Activated naive CD4-positive, alpha-beta T cell treated with Interleukin-2 at 50 U/mL for 16 hours (primary cell): ENCODE measurements at regions not wholly inside any gene's neighbourhood (a gene's known extent, or its start where the extent isn't known, plus 50 kb on each side); places are given as distances from the start of the nearest gene placed in this dataset.
"Not testable (repeated sequence)": the region's sequence is repeated elsewhere in the genome, so short reads cannot be mapped to it uniquely, and the experiment has no call there.

Source experiments
- DNase-seq: peaks from one replicate; pipeline ENCODE4 v3.0.0-alpha.2; 2020

DNA sequence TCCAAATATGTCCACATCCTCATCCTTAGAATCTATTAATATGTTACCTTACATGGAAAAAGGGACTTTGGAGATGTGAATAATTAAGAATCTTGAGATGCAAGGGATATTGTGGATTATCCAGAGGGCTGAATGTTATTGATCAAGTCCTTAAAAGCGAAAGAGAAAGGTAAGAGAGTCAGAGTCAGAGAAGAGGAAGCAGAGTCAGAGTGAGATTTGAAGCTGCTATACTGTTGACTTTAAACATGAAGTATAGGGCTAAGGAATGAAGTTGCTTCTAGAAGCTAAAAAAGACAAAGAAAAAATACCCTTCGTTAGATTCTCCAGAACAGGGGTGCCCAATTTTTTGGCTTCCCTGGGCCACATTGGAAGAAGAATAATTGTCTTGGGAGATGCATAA lies 627.2 kb upstream of the SLITRK6 start:
- DNase-seq, result no peak

DNA sequence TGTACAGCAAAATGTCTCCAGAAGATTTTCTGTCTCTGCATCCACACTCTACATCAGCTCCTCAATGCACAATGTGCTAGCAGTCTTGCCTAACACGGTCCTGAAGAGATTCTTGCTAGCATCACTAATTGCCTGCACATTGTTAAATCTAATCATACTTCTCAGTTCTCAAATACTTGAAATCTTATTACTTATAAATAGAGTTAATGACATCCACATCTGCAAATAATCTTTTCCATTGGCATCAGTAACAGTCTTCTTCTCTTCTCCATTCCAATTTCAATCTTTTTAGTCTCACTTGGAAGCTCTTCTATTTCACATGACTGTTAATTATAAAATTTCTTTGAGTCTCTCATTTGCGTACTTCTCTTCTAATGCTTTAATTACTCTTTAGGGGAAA lies 630.5 kb upstream of the SLITRK6 start:
- no peak for DNase-seq

DNA sequence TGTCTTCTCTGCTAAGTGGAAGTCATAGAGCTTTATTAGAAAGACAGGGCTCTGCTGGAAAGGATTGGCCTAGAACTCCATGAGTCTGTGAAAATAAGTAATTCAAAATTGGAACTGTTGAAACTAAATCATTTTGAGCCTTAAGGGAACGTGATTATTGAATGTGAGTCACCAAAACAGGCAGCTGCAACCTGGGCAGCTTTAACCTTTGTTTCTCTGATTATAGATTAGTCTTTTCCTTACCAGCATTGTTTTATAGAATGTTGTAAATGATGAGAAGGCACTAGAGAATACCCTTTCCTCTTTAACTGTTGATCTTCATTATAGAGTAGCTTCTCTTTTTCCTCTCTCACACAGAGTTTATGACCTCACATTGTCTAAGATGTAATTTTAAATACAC lies 638.8 kb upstream of the SLITRK6 start:
- no peak for DNase-seq

DNA sequence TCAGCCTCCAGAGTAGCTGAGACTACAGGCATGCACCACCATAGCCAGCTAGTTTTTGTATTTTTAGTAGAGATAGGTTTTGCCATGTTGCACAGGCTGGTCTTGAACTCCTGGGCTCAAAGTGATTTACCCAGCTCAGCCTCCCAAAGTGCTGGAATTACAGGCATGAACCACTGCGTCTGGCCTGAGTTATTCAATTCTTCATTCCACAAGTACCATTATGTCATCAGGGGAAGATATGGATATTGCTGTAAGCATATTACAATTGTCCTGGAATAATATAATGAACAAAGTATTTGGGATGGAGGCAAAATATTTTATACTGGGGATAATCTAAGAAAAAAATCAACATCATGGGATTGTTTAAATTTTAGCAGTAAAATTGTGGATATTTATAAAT lies 646.0 kb upstream of the SLITRK6 start:
- no peak for DNase-seq

DNA sequence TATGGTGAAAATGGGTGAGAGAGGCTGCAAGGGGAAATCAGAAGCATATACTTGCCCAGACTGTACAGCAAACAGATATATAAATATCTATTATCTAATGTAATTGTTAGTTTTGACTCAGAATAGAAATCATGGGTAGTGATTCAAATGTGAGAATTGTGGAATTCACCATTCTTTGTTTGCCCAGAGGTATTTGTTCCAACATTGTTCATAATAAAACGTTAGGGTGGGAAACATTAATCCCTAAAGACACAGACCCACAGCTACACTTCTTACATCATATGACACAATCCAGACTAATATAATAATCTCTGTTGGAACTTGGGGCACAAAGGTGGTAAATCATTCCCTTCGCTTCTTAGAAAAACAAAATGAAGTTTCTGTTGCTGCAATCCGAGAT lies 646.5 kb upstream of the SLITRK6 start:
- DNase-seq, result no peak

DNA sequence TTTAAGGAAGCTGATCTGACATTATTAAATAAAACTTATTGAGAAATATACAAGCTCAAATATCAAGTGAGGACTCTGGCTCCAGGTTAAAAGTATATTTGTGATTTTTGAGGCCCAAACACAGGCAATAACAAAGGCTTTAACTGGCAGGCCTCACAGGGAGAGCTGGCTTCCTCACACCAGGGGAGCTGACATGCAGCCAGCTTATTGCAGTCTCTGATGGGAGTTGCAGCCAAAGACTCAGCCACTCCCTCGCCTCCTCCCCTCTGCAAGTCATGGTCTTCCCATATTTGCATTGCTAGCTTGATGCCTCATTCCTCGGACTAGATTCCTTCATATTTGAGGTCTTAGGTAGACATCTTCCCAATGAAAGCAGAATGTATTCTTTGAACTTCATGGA lies 647.1 kb upstream of the SLITRK6 start:
- no peak for DNase-seq

DNA sequence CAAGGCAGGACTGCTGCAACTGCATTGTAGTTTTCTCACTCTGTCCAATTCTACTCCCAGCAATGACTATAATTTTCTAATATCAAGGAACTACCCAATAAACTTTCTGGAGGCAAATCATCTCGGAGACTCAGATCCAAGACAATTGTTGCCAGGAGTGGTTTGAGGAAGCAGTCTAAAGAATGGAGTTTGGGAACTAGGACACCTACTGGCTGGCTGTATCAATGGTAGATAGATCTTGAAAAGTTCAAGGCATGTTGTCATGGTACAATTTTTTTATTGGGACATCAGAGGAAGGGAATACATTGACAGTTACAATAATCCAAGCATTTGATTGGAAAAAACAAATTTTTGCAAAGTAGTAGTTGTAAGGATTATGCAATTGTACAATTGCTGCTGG lies 648.3 kb upstream of the SLITRK6 start:
- no peak for DNase-seq

DNA sequence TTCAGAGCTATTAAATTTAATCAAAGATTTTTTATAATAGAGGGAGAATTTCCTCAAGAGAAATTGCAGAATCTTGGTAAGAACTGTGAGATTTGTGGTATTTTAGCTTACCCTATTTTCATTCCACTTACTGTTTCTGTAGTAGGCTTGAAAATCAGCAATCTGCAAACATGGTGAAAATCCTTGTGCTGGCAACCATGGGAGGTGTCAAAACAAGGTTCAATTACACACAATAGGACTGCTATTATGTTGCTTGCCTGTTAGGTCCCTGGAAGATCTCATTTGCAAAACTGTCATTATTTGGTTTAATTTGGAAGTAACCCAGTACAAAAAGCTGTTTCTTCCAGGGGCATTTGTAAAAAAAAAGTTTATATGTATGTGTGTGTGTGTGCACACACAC lies 662.8 kb upstream of the SLITRK6 start:
- no peak for DNase-seq

DNA sequence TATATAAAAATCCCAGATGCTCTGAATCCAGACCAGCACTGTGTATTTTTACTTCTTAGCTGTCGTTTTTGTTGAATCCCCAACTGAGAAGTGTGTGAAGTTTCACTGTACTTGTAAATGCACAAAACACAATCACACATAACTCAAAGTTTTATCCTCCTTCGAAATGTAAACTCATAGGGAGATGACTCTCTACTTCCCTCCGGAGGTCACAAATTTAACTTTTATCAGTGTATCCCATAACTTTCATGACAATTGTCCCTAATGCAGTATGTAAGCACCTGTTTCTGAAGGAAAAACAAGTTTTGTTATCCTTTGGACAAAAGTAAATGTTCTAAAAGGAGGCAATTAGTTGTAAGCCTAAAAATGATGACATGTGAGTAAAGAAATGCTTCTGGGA lies 665.0 kb upstream of the SLITRK6 start:
- DNase-seq, result no peak

DNA sequence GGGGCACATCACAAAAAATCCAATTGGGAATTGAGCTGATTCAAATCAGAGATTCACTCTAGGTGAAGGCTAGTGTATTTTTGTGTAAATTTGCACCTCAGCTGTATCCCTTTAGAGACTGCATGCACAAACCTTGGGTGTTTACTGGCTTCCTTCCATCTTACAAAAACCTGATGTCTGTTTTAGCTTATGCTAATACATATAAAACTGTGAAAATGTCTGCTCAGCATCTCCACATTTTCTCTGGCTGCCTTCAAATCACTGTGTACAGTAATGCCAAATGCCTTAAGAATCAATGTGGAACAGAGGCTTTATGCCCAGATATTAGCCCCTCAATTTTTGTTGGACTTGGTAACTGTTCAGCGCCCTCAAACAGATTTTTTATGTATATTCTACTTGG lies 675.8 kb upstream of the SLITRK6 start:
- no peak for DNase-seq

DNA sequence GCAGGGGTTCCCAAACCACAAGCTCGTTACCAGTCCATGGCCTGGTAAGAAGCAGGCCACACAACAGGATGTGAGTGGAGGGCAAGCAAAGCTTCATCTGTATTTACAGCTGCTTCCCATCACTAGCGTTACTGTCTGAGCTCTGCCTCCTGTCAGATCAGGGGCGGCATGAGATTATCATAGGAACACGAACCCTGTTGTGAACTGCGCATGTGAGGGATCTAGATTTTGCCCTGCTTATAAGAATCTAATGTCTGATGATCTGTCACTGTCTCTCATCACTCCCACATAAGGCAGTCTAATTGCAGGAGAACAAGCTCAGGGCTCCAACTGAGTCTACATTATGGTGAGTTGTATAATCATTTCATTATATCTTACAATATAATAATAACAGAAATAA lies 677.4 kb upstream of the SLITRK6 start:
- DNase-seq, result no peak

DNA sequence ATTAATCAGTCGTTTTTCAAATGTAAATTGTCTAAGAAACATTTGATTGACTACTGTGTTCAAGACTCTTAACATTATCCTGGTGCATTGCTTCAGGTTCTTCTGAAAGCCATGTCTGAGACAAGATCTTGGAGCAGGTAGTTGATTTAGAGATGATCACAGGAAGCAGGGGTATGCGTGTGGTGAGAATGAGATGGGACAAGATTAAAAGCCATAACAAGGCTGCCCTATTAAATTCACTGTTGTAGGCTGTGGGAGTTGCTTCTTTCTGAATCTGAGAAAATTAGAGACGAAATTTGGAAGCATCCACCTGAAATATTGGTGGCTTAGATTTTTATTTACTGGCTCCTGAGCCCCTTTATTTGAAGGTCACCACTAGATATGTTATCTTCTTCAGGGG lies 687.4 kb upstream of the SLITRK6 start:
- no peak for DNase-seq

DNA sequence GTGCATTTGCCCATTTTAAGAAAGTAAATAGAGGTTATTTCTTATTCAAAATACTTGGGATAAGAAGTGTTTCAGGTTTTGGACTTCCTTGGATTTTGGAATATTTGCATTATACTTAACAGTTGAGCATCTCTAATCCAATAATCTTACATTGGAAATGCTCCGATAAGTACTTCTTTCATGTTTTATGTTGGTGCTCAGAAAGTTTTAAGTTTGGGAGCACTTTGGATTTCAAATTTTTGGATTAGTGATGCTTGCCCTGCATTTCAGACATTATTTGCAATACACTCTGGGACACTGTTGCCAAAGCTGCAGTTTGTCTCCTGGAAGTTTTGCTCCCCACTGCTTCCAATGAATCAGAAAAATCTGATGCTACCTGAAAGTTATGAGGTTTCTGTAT lies 691.9 kb upstream of the SLITRK6 start:
- DNase-seq, result no peak

DNA sequence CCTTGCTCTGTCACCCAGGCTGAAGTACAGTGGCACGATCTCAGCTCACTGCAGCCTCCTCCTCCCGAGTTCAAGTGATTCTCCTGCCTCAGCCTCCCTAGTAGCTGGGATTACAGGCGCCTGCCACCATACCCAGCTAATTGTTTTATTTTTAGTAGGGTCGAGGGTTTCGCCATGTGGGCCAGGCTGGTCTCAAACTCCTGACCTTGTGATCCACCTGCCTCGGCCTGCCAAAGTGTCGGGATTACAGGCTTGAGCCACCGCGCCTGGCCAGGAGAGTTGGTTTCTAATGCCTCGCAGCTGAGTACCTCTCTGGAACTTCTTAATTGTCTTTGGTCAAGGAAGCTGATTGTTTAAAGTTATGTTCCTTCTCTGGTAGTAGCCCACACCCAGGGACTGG lies 702.7 kb upstream of the SLITRK6 start:
- not testable (repeated sequence) for DNase-seq

DNA sequence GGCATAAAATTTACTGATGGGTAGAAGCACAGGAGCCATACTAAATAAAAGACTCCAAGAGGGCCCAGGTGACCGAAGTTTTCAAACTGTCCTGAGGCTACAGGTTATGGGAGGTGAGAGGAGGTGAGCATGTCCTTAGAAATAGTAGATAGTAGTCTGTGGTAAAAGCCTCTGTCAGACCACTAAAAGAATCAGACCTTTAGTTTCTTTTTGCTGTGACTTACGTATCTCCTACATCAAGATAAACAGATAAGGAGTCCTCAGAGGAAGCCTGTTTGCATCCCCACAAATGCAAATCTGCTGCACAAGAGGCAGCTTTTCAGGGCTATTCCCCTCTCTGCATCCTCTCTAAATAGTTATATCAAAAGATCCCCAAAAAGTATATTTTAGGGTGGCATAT lies 711.6 kb upstream of the SLITRK6 start:
- no peak for DNase-seq

DNA sequence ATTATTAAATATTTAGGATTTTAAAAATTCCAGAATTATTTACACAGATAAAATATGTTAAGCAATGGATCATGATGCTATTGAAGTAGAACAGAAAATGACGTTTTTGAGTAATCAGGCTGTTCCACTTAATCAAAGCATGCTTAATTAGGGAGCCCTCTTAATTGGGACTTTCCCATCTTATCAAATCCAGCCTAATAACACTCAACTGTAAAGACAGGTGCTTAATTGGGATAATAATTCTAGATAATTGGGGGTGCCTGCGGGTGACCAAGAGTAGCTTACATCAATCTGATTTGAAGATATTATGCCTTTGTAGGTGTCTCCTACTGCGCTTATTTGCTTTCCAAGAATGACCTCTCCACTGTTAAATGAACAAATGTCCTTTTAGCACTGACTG lies 742.2 kb upstream of the SLITRK6 start:
- no peak for DNase-seq

DNA sequence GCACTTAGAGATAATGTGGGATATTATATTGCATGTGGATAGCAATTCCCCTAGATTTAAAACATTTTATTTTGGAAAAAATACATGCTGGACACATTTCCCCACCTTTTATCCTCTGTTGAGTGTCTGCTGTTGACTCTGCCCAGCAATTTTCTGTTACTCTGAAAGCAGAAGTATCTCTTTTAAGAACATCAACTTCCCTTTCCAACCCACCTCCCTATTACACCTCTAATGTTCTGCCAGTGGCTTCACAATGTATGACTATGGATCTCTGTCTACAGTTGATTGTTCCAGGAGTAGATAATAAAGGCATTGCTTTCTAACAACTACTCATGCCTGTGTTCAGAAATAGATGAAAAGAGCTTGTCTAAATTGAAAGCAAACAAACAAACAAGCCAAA lies 754.8 kb upstream of the SLITRK6 start:
- DNase-seq, result no peak

DNA sequence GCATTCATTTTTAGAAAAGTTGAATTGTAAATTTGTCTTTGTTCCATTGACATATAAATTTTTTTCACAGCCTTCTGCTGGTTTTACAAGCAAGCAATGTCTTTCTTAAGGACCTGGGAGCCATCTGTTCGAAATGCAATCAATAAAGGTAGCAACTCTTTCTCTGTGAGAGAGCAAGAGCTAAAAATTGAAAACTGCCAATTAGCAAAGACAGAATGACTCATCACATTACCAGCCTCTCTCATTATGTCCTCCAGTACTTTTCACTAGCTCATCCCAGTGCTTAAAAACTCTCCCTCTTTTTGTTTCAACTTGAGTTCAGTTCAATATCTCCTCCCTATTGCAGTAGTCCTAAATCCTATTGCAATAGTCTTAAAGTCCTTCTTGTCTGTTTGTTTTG lies 760.7 kb upstream of the SLITRK6 start:
- no peak for DNase-seq

DNA sequence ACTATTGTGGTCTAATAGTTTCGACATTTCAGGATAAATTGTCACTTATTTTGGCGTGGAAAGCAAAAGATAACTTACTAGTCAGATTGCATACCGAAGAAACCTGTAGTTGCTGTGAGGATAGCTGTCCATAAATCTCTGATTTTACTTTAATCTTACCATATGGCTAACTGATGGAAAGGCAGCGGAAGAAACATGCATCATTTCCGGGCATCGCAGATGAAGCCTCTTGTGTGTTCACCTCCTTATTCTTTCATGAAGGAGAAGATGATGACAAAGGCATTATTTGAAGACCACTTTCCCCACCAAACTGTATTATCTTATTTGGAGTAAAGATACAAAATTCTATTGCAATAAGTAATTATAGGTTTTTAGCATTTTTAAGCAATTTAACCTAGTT lies 763.6 kb upstream of the SLITRK6 start:
- DNase-seq, result no peak

DNA sequence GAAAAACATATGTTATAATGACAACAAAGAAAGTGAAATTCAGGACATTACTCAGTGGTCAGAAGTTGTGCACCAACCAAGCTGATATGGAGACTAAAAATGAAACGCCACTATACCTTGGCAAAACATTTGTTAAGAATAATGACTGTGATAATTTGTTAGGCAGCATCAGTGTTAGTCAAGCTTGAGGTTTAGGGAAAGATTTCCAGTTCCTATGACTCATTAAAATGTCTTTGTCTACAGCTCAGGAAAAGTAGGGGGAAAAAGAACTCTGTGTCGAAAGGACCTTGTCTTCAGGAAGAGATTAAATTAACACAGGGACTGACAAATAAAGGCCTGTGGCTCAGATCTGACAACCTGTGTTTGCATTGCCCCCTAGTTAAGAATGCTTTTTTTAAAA lies 764.1 kb upstream of the SLITRK6 start:
- DNase-seq, result no peak

DNA sequence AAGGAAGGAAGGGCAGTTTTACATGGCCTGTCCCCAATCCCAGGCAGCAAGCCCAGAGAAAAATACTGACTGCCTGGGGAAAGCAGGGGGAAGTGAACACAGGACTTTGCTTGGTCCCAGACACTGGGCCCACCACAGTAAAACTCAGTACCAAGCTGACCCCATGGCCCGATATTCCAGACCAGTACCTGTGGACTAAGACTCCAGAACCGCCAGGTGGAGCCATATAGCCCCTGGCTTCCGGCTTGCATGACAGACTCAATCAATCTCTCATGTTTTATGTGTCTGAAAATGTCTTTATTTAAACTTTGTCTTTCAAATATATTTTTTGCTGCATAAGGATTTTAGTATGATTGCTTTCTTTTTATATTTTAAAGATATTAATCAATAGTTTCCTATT lies 767.9 kb upstream of the SLITRK6 start:
- no peak for DNase-seq

DNA sequence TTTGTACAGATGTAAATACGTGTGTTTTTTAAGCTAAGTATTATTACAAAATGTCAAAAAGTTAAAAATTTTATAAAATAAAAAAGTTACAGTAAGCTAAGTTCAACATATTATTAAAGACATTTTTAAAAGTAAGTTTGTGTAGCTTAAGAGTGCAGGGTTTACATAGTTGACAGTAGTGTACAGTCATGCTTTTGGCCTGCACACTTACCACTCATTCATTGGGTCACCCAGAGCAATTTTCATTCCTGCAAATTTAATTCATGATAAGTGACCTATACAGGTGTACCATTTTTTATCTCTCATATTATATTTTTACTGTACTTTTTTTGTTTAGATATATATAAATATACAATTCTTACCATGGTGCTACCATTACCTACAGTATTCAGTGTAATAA lies 769.9 kb upstream of the SLITRK6 start:
- DNase-seq, result no peak

DNA sequence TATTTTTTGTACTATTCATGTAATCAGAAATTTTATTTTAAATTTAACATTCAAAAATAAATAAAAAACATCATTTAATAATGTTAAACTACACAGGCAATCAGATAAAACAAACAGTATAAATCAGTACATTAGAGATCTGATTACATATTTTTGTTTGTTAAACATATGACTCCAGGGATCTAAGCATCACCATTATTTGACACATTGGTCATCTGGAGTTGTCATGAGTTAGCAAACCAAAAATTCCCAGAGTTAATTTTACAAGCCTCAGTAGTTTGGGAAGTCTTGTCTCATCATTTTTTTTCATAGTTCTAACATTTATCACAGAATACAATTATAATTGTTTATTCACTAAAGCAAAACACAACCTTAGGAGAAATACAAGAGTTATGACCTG lies 770.8 kb upstream of the SLITRK6 start:
- DNase-seq, result no peak

DNA sequence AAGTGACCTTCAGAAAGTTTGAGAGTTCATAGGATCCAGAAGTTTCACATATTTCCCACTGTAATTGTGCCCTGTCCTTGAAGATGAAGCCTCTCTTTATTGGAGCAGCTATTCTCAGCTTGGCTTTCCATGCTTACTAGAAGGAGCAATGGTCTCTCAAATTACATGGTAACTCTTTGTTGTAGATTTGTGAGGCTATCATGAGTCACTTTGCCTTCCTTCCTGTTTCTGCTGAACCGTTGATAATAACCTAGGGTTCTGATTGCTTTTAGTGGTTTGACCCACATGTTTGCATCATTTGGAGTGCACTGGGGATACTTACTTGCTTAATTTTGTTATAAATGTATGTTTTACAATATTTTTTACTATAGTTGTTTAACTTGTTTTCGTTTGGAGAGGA lies 772.9 kb upstream of the SLITRK6 start:
- no peak for DNase-seq

DNA sequence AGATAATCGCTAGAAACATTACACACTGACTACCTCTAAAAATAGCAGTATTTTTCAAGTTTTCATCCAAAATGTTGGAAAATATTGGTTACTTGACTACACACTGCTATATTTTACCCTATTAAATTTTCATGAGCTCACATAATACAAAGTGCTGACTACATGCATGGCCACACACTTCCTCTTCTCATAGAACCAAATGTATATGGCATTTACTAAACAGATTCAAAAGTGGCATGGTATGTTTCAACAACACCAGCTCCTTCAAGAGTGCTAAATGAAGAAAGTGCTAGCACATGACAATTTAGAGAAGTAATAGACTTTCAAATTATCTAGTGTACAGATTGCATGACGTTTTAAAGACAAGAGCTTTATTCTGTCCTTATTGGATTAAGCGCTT lies 780.4 kb upstream of the SLITRK6 start:
- no peak for DNase-seq

DNA sequence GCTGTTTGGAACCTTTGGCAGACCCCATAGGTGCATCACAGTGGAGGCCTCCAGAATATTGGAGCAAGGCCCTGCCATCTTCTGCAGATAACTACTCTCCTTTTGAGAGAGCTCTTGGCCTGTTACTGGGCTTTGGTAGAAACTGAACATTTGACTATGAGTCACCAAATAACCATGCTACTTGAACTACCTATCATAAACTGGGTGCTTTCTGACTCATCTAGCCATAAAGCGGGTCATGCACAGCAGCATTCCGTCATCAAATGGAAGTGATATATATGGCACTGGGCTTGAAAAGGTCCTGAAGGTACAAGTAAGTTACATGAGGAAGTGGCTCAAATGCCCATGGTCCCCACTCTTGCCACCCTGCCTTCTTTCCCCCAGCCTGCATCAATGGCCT lies 782.5 kb upstream of the SLITRK6 start:
- DNase-seq, result no peak

DNA sequence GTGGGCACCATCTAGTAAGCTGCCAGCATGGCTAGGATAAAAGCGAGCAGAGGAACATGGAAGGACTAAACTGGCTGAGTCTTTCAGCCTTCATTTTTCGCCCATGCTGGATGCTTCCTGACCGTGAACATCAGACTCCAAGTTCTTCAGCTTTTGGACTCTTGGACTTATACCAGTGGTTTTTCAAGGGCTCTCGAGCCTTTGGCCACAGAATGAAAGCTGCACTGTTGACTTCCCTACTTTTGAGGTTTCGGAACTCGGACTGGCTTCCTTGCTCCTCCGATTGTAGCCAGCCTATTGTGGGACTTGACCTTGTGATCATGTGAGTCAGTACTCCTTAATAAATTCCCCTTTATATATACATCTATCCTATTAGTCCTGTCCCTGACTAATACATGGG lies 785.1 kb upstream of the SLITRK6 start:
- DNase-seq, result no peak
